ENCODE measurements at regions not wholly inside any gene's neighbourhood (a gene's known extent, or its start where the extent isn't known, plus 50 kb on each side); places are given as distances from the start of the nearest gene placed in this dataset.

- TF ChIP-seq POLR2A (IDR thresholded peaks at IDR 0.05) (no peak), CTCF (IDR thresholded peaks at IDR 0.05) (no peak)
Measured at GRCh38 chr14:40129159-40129558, 696.9 kb upstream of the FBXO33 start.
